Endothelial cell (in vitro differentiated cells): ENCODE measurements at regions not wholly inside any gene's neighbourhood (a gene's known extent, or its start where the extent isn't known, plus 50 kb on each side); places are given as distances from the start of the nearest gene placed in this dataset.

Source experiments
- DNase-seq: peaks from one replicate; pipeline ENCODE4 v3.0.0; 2021; ENCODE audit warnings: low spot score
- H3K27ac Mint-ChIP-seq: one replicate; pipeline ENCODE4 v1.8.0; 2021; ENCODE audit warnings: mixed read lengths, inconsistent platforms; ENCODE audit not compliant: unreplicated experiment
- H3K27me3 Mint-ChIP-seq: one replicate; pipeline ENCODE4 v1.8.0; 2021; ENCODE audit warnings: mild to moderate bottlenecking, moderate library complexity, mixed read lengths, inconsistent platforms; ENCODE audit not compliant: unreplicated experiment
- H3K36me3 Mint-ChIP-seq: one replicate; pipeline ENCODE4 v1.8.0; 2021; ENCODE audit warnings: mild to moderate bottlenecking, low read depth, mixed read lengths, inconsistent platforms; ENCODE audit not compliant: unreplicated experiment
- H3K4me1 Mint-ChIP-seq: one replicate; pipeline ENCODE4 v1.8.0; 2021; ENCODE audit warnings: mild to moderate bottlenecking, mixed read lengths, inconsistent platforms; ENCODE audit not compliant: unreplicated experiment
- H3K4me3 Mint-ChIP-seq: one replicate; pipeline ENCODE4 v1.8.0; 2021; ENCODE audit warnings: mild to moderate bottlenecking, mixed read lengths, inconsistent platforms; ENCODE audit not compliant: unreplicated experiment
- H3K9me3 Mint-ChIP-seq: one replicate; pipeline ENCODE4 v1.8.0; 2021; ENCODE audit warnings: mixed read lengths, inconsistent platforms; ENCODE audit not compliant: unreplicated experiment
- TF ChIP-seq, protein P1 (sequence below): fragments of 200-600 bp; sonication (generic); IDR thresholded peaks from one replicate; pipeline ENCODE4 v1.5.0; 2021; ENCODE audit warnings: antibody characterized with exemption; ENCODE audit not compliant: unreplicated experiment

DNA sequence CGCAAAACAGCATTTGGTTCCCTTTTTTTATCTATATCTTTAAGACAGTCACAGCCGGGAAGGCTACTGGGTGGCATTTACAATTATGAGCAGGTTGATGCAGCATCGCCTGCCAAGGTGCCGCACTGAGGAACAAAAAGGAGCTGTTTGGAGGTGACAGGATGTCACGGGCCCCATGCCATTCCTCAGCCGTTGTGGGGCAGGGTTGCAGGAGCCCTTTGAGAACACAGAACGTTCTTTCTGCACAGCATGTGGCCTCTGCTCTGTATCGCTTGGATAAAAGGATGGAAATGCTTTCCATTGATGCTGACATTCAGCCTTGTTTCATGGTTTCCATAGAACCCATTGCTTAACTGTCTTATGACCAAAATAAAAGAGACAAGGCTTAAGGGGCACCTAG lies 141.9 kb upstream of the CDH5 start:
- TF ChIP-seq, protein P1, sequence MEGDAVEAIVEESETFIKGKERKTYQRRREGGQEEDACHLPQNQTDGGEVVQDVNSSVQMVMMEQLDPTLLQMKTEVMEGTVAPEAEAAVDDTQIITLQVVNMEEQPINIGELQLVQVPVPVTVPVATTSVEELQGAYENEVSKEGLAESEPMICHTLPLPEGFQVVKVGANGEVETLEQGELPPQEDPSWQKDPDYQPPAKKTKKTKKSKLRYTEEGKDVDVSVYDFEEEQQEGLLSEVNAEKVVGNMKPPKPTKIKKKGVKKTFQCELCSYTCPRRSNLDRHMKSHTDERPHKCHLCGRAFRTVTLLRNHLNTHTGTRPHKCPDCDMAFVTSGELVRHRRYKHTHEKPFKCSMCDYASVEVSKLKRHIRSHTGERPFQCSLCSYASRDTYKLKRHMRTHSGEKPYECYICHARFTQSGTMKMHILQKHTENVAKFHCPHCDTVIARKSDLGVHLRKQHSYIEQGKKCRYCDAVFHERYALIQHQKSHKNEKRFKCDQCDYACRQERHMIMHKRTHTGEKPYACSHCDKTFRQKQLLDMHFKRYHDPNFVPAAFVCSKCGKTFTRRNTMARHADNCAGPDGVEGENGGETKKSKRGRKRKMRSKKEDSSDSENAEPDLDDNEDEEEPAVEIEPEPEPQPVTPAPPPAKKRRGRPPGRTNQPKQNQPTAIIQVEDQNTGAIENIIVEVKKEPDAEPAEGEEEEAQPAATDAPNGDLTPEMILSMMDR = no peak
- no peaks in the 10 kb centered on the region for H3K9me3 Mint-ChIP-seq
- H3K27ac Mint-ChIP-seq = no peak overlapping the region
- H3K27me3 Mint-ChIP-seq = peaks cover 5% of the 10 kb centered on the region
- no peak for DNase-seq
- H3K36me3 Mint-ChIP-seq = no peaks in the 10 kb centered on the region
- peaks cover 5% of the 10 kb centered on the region for H3K4me1 Mint-ChIP-seq
- no peak overlapping the region for H3K4me3 Mint-ChIP-seq

DNA sequence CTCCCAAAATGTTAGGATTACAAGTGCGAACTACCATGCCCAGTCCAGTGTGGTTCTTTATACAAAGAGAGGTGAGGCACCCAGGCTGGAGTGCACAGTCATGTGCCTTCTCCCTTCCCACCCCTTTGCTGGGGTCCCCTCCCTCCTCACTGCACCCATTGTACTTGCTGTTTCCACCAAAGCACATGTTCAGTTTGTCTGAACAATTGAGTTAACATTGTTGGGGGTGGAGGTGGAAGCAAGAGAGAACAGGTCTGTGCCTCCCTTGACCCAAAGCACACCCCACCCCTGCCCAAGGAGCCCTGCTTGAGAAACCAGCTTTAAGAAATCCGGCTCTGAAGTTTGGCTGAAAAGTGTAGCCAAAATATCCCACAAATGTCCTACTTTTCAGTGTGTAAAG lies 142.3 kb upstream of the CDH5 start:
- no peak for DNase-seq
- Mint-ChIP-seq H3K36me3 (no peaks in the 10 kb centered on the region), H3K9me3 (no peaks in the 10 kb centered on the region), H3K27me3 (peaks cover 5% of the 10 kb centered on the region), H3K4me3 (no peak overlapping the region), H3K4me1 (peaks cover 5% of the 10 kb centered on the region), H3K27ac (no peak overlapping the region)
- TF ChIP-seq, protein P1 = no peak

GRCh38 chr16:66223176-66223780 lies 143.2 kb upstream of the CDH5 start:
- no peak overlapping the region for H3K4me3 Mint-ChIP-seq
- no peak overlapping the region for H3K27ac Mint-ChIP-seq
- H3K9me3 Mint-ChIP-seq = no peaks in the 10 kb centered on the region
- DNase-seq = no peak
- H3K27me3 Mint-ChIP-seq = peaks cover 4% of the 10 kb centered on the region
- TF ChIP-seq, protein P1 = no peak
- H3K36me3 Mint-ChIP-seq = no peaks in the 10 kb centered on the region
- peaks cover 3% of the 10 kb centered on the region for H3K4me1 Mint-ChIP-seq

DNA sequence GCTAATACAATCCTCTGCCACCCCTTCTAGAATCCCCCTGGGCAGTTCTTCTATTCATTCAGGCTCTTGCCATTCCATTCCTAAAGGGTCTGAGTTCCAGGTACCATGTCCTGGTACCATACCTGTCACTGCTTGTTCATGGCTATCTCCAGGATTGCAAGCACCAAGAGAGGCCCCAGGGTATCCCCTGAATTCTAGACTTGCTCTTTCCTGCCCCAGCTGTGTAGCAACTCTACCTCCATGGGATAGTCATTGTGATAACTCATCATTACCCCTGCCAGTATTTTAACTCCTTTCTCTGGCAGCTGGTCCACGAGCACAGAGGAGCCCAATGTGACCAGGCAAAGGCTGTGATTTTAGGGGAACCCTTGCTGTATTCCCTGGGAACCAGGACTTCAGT lies 143.7 kb upstream of the CDH5 start:
- TF ChIP-seq, protein P1 = no peak
- no peak for DNase-seq
- peaks cover 3% of the 10 kb centered on the region for H3K27me3 Mint-ChIP-seq
- H3K36me3 Mint-ChIP-seq = no peaks in the 10 kb centered on the region
- H3K4me1 Mint-ChIP-seq = peaks cover 3% of the 10 kb centered on the region
- no peak overlapping the region for H3K27ac Mint-ChIP-seq
- H3K4me3 Mint-ChIP-seq = no peak overlapping the region
- H3K9me3 Mint-ChIP-seq = no peaks in the 10 kb centered on the region

DNA sequence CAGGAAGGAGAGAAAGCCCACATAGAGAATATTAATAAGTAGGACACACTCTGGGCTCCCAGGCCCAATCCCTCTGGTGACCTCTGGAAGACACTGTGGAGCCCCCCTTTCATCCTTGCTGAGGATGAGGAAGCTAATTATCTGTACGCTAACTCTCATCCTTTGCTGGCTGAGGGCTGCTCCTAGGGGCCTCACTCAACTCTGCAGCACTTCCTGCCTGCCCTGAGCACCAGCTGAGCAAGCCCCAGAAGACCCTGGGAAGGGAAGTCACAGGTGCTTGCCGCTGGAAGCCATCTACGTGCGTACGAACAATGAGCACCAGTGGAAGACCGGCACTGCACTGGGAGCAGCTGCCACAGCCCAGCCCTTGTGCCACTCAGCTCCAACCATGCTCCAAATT lies 145.8 kb upstream of the CDH5 start:
- Mint-ChIP-seq H3K4me3 (no peak overlapping the region), H3K27ac (no peak overlapping the region), H3K4me1 (peaks cover 3% of the 10 kb centered on the region), H3K36me3 (no peaks in the 10 kb centered on the region), H3K9me3 (no peaks in the 10 kb centered on the region), H3K27me3 (peaks cover 1% of the 10 kb centered on the region)
- TF ChIP-seq, protein P1 = no peak
- no peak for DNase-seq
